ENCODE measurements at regions not wholly inside any gene's neighbourhood (a gene's known extent, or its start where the extent isn't known, plus 50 kb on each side); places are given as distances from the start of the nearest gene placed in this dataset.

GRCh38 chr18:45255197-45255890, 359.9 kb upstream of the SLC14A2 start:
- Histone ChIP-seq H3K9me3 (replicated peaks; ENCODE audit: control insufficient read depth, insufficient read depth, low read length) (no peaks in the 10 kb centered on the region), H3K4me3 (replicated peaks in 1 of 3; ENCODE audit: insufficient read depth in 1 of 3, low read depth in 1 of 3, low read length in 3 of 3) (no peak overlapping the region), H3K79me2 (ENCODE audit: control insufficient read depth, insufficient read depth, low read length) (no peaks in the 10 kb centered on the region), H3K9ac (replicated peaks; ENCODE audit: extremely low read depth, insufficient read depth, low read length) (no peak overlapping the region), H3K9me1 (replicated peaks; ENCODE audit: control insufficient read depth, extremely low read depth, insufficient read depth, low read length) (no peaks in the 10 kb centered on the region), H3K27me3 (ENCODE audit: control insufficient read depth in 2 of 2, insufficient read depth in 2 of 2, low read length in 2 of 2) (no peaks in the 10 kb centered on the region), H3K27ac (ENCODE audit: insufficient read depth, low read depth, low read length) (no peak overlapping the region), H3K4me1 (ENCODE audit: control insufficient read depth, extremely low read depth, insufficient read depth, low read length) (no peaks in the 10 kb centered on the region), H3K4me2 (ENCODE audit: insufficient read depth, low read length) (no peak overlapping the region), H3K36me3 (ENCODE audit: control insufficient read depth in 2 of 2, extremely low read depth in 1 of 2, insufficient read depth in 2 of 2, low read length in 2 of 2) (no peaks in the 10 kb centered on the region), H2AFZ (ENCODE audit: low read depth, low read length) (no peak overlapping the region), H4K20me1 (replicated peaks; ENCODE audit: control insufficient read depth, extremely low read depth, insufficient read depth, low read length) (no peaks in the 10 kb centered on the region)
- ChIA-PET POLR2A (no interaction called here), CTCF (no interaction called here)
- dilution Hi-C loops (cut with MboI; ENCODE audit: extremely low pct_ligation_motif_present, low sequenced_read_pairs) (no loop called here), intact Hi-C loops (cut with micrococcal nuclease) (no loop called here)
- no peak for TF ChIP-seq POLR2AphosphoS5 (IDR thresholded peaks at IDR 0.05; ENCODE audit: insufficient read depth, low read depth, low read length)
- DNase-seq (ENCODE audit: low read depth, low spot score), result no peak
- no TSS peak for BruUV-seq (replicated peaks)
- no peak for FAIRE-seq

GRCh38 chr18:45260125-45260524, 355.2 kb upstream of the SLC14A2 start:
- Histone ChIP-seq H3K27ac (ENCODE audit: insufficient read depth, low read depth, low read length) (no peak overlapping the region), H3K27me3 (ENCODE audit: control insufficient read depth in 2 of 2, insufficient read depth in 2 of 2, low read length in 2 of 2) (no peaks in the 10 kb centered on the region), H3K9me1 (replicated peaks; ENCODE audit: control insufficient read depth, extremely low read depth, insufficient read depth, low read length) (no peaks in the 10 kb centered on the region), H3K4me3 (replicated peaks in 1 of 3; ENCODE audit: insufficient read depth in 1 of 3, low read depth in 1 of 3, low read length in 3 of 3) (no peak overlapping the region), H4K20me1 (replicated peaks; ENCODE audit: control insufficient read depth, extremely low read depth, insufficient read depth, low read length) (no peaks in the 10 kb centered on the region), H3K79me2 (ENCODE audit: control insufficient read depth, insufficient read depth, low read length) (no peaks in the 10 kb centered on the region), H3K36me3 (ENCODE audit: control insufficient read depth in 2 of 2, extremely low read depth in 1 of 2, insufficient read depth in 2 of 2, low read length in 2 of 2) (no peaks in the 10 kb centered on the region), H3K4me1 (ENCODE audit: control insufficient read depth, extremely low read depth, insufficient read depth, low read length) (no peaks in the 10 kb centered on the region), H3K9me3 (replicated peaks; ENCODE audit: control insufficient read depth, insufficient read depth, low read length) (no peaks in the 10 kb centered on the region), H3K4me2 (ENCODE audit: insufficient read depth, low read length) (no peak overlapping the region), H2AFZ (ENCODE audit: low read depth, low read length) (no peak overlapping the region), H3K9ac (replicated peaks; ENCODE audit: extremely low read depth, insufficient read depth, low read length) (no peak overlapping the region)
- TF ChIP-seq MYC (IDR thresholded peaks at IDR 0.05; ENCODE audit: low read depth, low read length) (no peak), FOS (IDR thresholded peaks at IDR 0.05; ENCODE audit: borderline replicate concordance, insufficient read depth, low read length) (no peak), CTCF (IDR thresholded peaks at IDR 0.05; ENCODE audit: extremely low read depth in 1 of 2, insufficient read depth in 1 of 2, low read depth in 1 of 2, low read length in 2 of 2) (no peak), MAX (IDR thresholded peaks at IDR 0.05; ENCODE audit: insufficient read depth, insufficient read length) (no peak), JUN (IDR thresholded peaks at IDR 0.05; ENCODE audit: borderline replicate concordance, insufficient read depth, insufficient read length, low read depth) (no peak), POLR2A (IDR thresholded peaks at IDR 0.05; ENCODE audit: low read depth, low read length) (no peak), EZH2 (IDR thresholded peaks at IDR 0.05; ENCODE audit: borderline replicate concordance, low read depth, low read length, severe bottlenecking) (no peak), POLR2AphosphoS5 (IDR thresholded peaks at IDR 0.05; ENCODE audit: insufficient read depth, low read depth, low read length) (no peak), GATA2 (IDR thresholded peaks at IDR 0.05; ENCODE audit: insufficient read depth, insufficient read length, low read depth, low read length) (no peak)
- no peak for DNase-seq (ENCODE audit: low read depth, low spot score)
- dilution Hi-C loops (cut with MboI; ENCODE audit: extremely low pct_ligation_motif_present, low sequenced_read_pairs), result no loop called here
- no peak for FAIRE-seq
- ChIA-PET POLR2A (no interaction called here), CTCF (no interaction called here)
- BruUV-seq (replicated peaks), result no TSS peak
- intact Hi-C loops (cut with micrococcal nuclease), result no loop called here

All from endothelial cell of umbilical vein (primary cell).